Muscle layer of duodenum (tissue), 2 donors: ENCODE measurements at regions not wholly inside any gene's neighbourhood (a gene's known extent, or its start where the extent isn't known, plus 50 kb on each side); places are given as distances from the start of the nearest gene placed in this dataset.

Experiments
- H3K27ac ChIP-seq: one replicate; pipeline ENCODE4 v1.7.0; 2013; ENCODE audit warnings: mild to moderate bottlenecking, low read length
- H3K27me3 ChIP-seq: one replicate; pipeline ENCODE4 v1.7.0; 2013; ENCODE audit warnings: low read depth, mild to moderate bottlenecking, control low read depth, low read length
- H3K36me3 ChIP-seq, 2 donors: one replicate each; pipeline ENCODE4 v1.7.0; 2013; ENCODE audit warnings: low read length in 2 of 2, control low read depth in 1 of 2, mild to moderate bottlenecking in 1 of 2; ENCODE audit not compliant: insufficient read depth in 2 of 2, control insufficient read depth in 1 of 2
- H3K4me1 ChIP-seq, 2 donors: one replicate each; pipeline ENCODE4 v1.7.0; 2013; ENCODE audit warnings: low read length in 2 of 2, mild to moderate bottlenecking in 2 of 2, control low read depth in 1 of 2, moderate library complexity in 1 of 2; ENCODE audit not compliant: insufficient read depth in 2 of 2, control insufficient read depth in 1 of 2
- H3K4me3 ChIP-seq, 2 donors: one replicate each; pipeline ENCODE4 v1.7.0; 2013; ENCODE audit warnings: low read length in 2 of 2, low read depth in 1 of 2, mild to moderate bottlenecking in 1 of 2
- H3K9me3 ChIP-seq, 2 donors: one replicate each; pipeline ENCODE4 v1.7.0; 2013; ENCODE audit warnings: low read length in 2 of 2, control low read depth in 1 of 2, mild to moderate bottlenecking in 1 of 2; ENCODE audit not compliant: control insufficient read depth in 1 of 2
- donor health status: healthy.

GRCh38 chr14:62125793-62126192 is 363.6 kb downstream of the SNAPC1 start:
- Histone ChIP-seq H3K27me3 (no peaks in the 10 kb centered on the region), H3K4me1 (no peaks in the 10 kb centered on the region), H3K4me3 (no peak overlapping the region), H3K9me3 (no peaks in the 10 kb centered on the region), H3K36me3 (no peaks in the 10 kb centered on the region), H3K27ac (no peak overlapping the region)

GRCh38 chr14:62126879-62127478 is 364.8 kb downstream of the SNAPC1 start:
- H3K27me3 ChIP-seq, result no peaks in the 10 kb centered on the region

GRCh38 chr14:62130441-62130840 is 368.2 kb downstream of the SNAPC1 start:
- no peaks in the 10 kb centered on the region for H3K4me1 ChIP-seq
- no peaks in the 10 kb centered on the region for H3K27me3 ChIP-seq
- no peaks in the 10 kb centered on the region for H3K36me3 ChIP-seq
- no peak overlapping the region for H3K4me3 ChIP-seq
- H3K27ac ChIP-seq, result no peak overlapping the region
- H3K9me3 ChIP-seq, result no peaks in the 10 kb centered on the region

More at GRCh38 chr14:62126879-62127478, 364.8 kb downstream of the SNAPC1 start:
- no peaks in the 10 kb centered on the region for H3K9me3 ChIP-seq
- no peak overlapping the region for H3K4me3 ChIP-seq
- no peaks in the 10 kb centered on the region for H3K36me3 ChIP-seq
- H3K4me1 ChIP-seq, result no peaks in the 10 kb centered on the region
- no peak overlapping the region for H3K27ac ChIP-seq

GRCh38 chr14:62133776-62134550 is 371.7 kb downstream of the SNAPC1 start:
- no peaks in the 10 kb centered on the region for H3K36me3 ChIP-seq
- no peak overlapping the region for H3K27ac ChIP-seq
- no peaks in the 10 kb centered on the region for H3K9me3 ChIP-seq
- H3K4me1 ChIP-seq, result no peaks in the 10 kb centered on the region
- H3K27me3 ChIP-seq, result no peaks in the 10 kb centered on the region
- no peak overlapping the region for H3K4me3 ChIP-seq

- Histone ChIP-seq H3K27ac (no peak overlapping the region), H3K4me1 (no peaks in the 10 kb centered on the region), H3K36me3 (no peaks in the 10 kb centered on the region), H3K9me3 (no peaks in the 10 kb centered on the region), H3K4me3 (no peak overlapping the region), H3K27me3 (no peaks in the 10 kb centered on the region)
Measured at GRCh38 chr14:62138593-62138992, 376.4 kb downstream of the SNAPC1 start.

- Histone ChIP-seq H3K36me3 (no peaks in the 10 kb centered on the region), H3K27ac (no peak overlapping the region), H3K9me3 (no peaks in the 10 kb centered on the region), H3K4me3 (no peak overlapping the region), H3K4me1 (no peaks in the 10 kb centered on the region), H3K27me3 (no peaks in the 10 kb centered on the region)
Measured at GRCh38 chr14:62141139-62141538, 378.9 kb downstream of the SNAPC1 start.

GRCh38 chr14:62143245-62143644 is 381.0 kb downstream of the SNAPC1 start:
- no peak overlapping the region for H3K27ac ChIP-seq
- H3K4me3 ChIP-seq, result no peak overlapping the region
- no peaks in the 10 kb centered on the region for H3K36me3 ChIP-seq
- H3K4me1 ChIP-seq, result no peaks in the 10 kb centered on the region
- H3K9me3 ChIP-seq, result no peaks in the 10 kb centered on the region
- no peaks in the 10 kb centered on the region for H3K27me3 ChIP-seq

- Histone ChIP-seq H3K27ac (no peak overlapping the region), H3K36me3 (no peaks in the 10 kb centered on the region)
Measured at GRCh38 chr14:62144863-62145262, 382.6 kb downstream of the SNAPC1 start.

GRCh38 chr14:62146030-62146429 is 383.8 kb downstream of the SNAPC1 start:
- no peaks in the 10 kb centered on the region for H3K27me3 ChIP-seq

More at GRCh38 chr14:62144863-62145262, 382.6 kb downstream of the SNAPC1 start:
- Histone ChIP-seq H3K9me3 (peaks cover 0 to 5% of the 10 kb centered on the region in 2 donors), H3K27me3 (no peaks in the 10 kb centered on the region), H3K4me3 (no peak overlapping the region), H3K4me1 (no peaks in the 10 kb centered on the region)

GRCh38 chr14:62156052-62156451 is 393.8 kb downstream of the SNAPC1 start:
- Histone ChIP-seq H3K4me1 (no peaks in the 10 kb centered on the region), H3K4me3 (no peak overlapping the region), H3K27me3 (no peaks in the 10 kb centered on the region), H3K9me3 (no peaks in the 10 kb centered on the region), H3K36me3 (no peaks in the 10 kb centered on the region), H3K27ac (no peak overlapping the region)

More at GRCh38 chr14:62146030-62146429, 383.8 kb downstream of the SNAPC1 start:
- Histone ChIP-seq H3K27ac (no peak overlapping the region), H3K4me1 (no peaks in the 10 kb centered on the region), H3K36me3 (no peaks in the 10 kb centered on the region), H3K4me3 (no peak overlapping the region), H3K9me3 (peaks cover 0 to 5% of the 10 kb centered on the region in 2 donors)

- Histone ChIP-seq H3K4me3 (no peak overlapping the region), H3K27ac (no peak overlapping the region), H3K27me3 (no peaks in the 10 kb centered on the region), H3K4me1 (no peaks in the 10 kb centered on the region), H3K36me3 (no peaks in the 10 kb centered on the region), H3K9me3 (no peaks in the 10 kb centered on the region)
Measured at GRCh38 chr14:62158779-62159178, 396.6 kb downstream of the SNAPC1 start.
